NCI-H460 (cell line): ENCODE measurements at regions not wholly inside any gene's neighbourhood (a gene's known extent, or its start where the extent isn't known, plus 50 kb on each side); places are given as distances from the start of the nearest gene placed in this dataset.
"Not testable (repeated sequence)": the region's sequence is repeated elsewhere in the genome, so short reads cannot be mapped to it uniquely, and the experiment has no call there.

Source experiments
- DNase-seq: peaks from one replicate; pipeline ENCODE4 v3.0.0-alpha.2; 2016; ENCODE audit warnings: low read depth; ENCODE audit errors: extremely low read depth

GRCh38 chr5:68688547-68688946 is 405.3 kb upstream of the SLC30A5 start:
- DNase-seq, result no peak

- no peak for DNase-seq
Measured at GRCh38 chr5:68689010-68689409, 404.8 kb upstream of the SLC30A5 start.

- DNase-seq, result not testable (repeated sequence)
Measured at GRCh38 chr5:68691874-68692273, 401.9 kb upstream of the SLC30A5 start.

- no peak for DNase-seq
Measured at GRCh38 chr5:68698025-68698940, 395.5 kb upstream of the SLC30A5 start.

GRCh38 chr5:68699966-68700365 is 393.8 kb upstream of the SLC30A5 start:
- DNase-seq, result no peak

- no peak for DNase-seq
Measured at GRCh38 chr5:68707575-68707974, 386.2 kb upstream of the SLC30A5 start.

- DNase-seq, result no peak
Measured at GRCh38 chr5:68708156-68708841, 385.5 kb upstream of the SLC30A5 start.

GRCh38 chr5:68708842-68709170 is 385.0 kb upstream of the SLC30A5 start:
- no peak for DNase-seq

GRCh38 chr5:68709239-68709638 is 384.6 kb upstream of the SLC30A5 start:
- DNase-seq, result no peak

GRCh38 chr5:68710514-68710913 is 383.3 kb upstream of the SLC30A5 start:
- DNase-seq, result no peak

GRCh38 chr5:68711293-68712200 is 382.3 kb upstream of the SLC30A5 start:
- no peak for DNase-seq

- DNase-seq, result no peak
Measured at GRCh38 chr5:68714810-68715209, 379.0 kb upstream of the SLC30A5 start.

- DNase-seq, result no peak
Measured at GRCh38 chr5:68720884-68721610, 372.8 kb upstream of the SLC30A5 start.

GRCh38 chr5:68722357-68722756 is 371.5 kb upstream of the SLC30A5 start:
- DNase-seq, result no peak

GRCh38 chr5:68725905-68726683 is 367.7 kb upstream of the SLC30A5 start:
- DNase-seq, result no peak

GRCh38 chr5:68727931-68728330 is 365.9 kb upstream of the SLC30A5 start:
- no peak for DNase-seq

GRCh38 chr5:68729678-68730077 is 364.1 kb upstream of the SLC30A5 start:
- DNase-seq, result no peak

GRCh38 chr5:68730220-68730978 is 363.4 kb upstream of the SLC30A5 start:
- DNase-seq, result no peak
